ENCODE measurements at regions not wholly inside any gene's neighbourhood (a gene's known extent, or its start where the extent isn't known, plus 50 kb on each side); places are given as distances from the start of the nearest gene placed in this dataset.

DNA sequence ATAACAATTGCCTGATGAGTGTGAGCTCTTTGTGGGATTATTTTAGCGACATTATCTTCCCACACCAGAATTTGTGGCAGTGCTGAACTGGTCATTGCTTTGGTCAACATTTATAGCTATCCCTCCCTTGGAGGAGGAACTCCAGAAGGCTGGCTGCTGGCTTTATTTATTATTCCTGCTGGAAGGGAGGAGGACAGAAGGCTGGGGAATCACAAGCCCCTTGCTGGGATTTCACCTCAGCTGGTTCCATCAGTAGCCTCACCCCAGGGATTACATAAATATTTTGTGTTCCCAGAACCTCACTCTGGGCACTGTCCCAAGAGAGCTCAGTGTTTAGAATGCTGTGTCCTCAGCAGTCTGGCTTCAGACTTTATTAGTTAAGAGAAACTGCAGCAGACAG lies 102.8 kb upstream of the C1orf21 start:
- TF ChIP-seq CTCF (IDR thresholded peaks at IDR 0.05) (no peak), EZH2 (IDR thresholded peaks at IDR 0.05; ENCODE audit: borderline replicate concordance, insufficient read depth, low read depth, low read length, poor library complexity, severe bottlenecking) (no peak)
